H9 (cell line): ENCODE measurements at regions not wholly inside any gene's neighbourhood (a gene's known extent, or its start where the extent isn't known, plus 50 kb on each side); places are given as distances from the start of the nearest gene placed in this dataset.

ENCODE experiments used
- DNase-seq: peaks from one replicate; pipeline ENCODE4 v3.0.0-alpha.2; 2017
- H2AFZ ChIP-seq: one replicate; pipeline ENCODE4 v1.6.1; 2013; ENCODE audit warnings: mild to moderate bottlenecking, low read length, control low read depth, moderate library complexity
- H2AK5ac ChIP-seq: 2 replicates; pipeline ENCODE4 v1.6.1; 2013; ENCODE audit warnings: low read length, control low read depth, mixed read lengths; ENCODE audit not compliant: insufficient read length
- H2BK120ac ChIP-seq: one replicate; pipeline ENCODE4 v1.6.1; 2013; ENCODE audit warnings: low read depth, mild to moderate bottlenecking, low read length, control low read depth, inconsistent platforms; ENCODE audit not compliant: poor library complexity, severe bottlenecking
- H2BK12ac ChIP-seq: 2 replicates; pipeline ENCODE4 v1.6.1; 2013; ENCODE audit warnings: low read length, control low read depth, mixed read lengths, low read depth; ENCODE audit not compliant: insufficient read length
- H2BK15ac ChIP-seq: 2 replicates; pipeline ENCODE4 v1.6.1; 2013; ENCODE audit warnings: low read depth, low read length, control low read depth
- H2BK20ac ChIP-seq: one replicate; pipeline ENCODE4 v1.6.1; 2013; ENCODE audit warnings: low read depth, mild to moderate bottlenecking, low read length, control low read depth, inconsistent platforms; ENCODE audit not compliant: poor library complexity, severe bottlenecking
- H2BK5ac ChIP-seq: 2 replicates; pipeline ENCODE4 v1.6.1; 2013; ENCODE audit warnings: low read length, control low read depth, mixed read lengths; ENCODE audit not compliant: insufficient read length
- H3K14ac ChIP-seq: 2 replicates; pipeline ENCODE4 v1.6.1; 2013; ENCODE audit warnings: low read length, control low read depth; ENCODE audit not compliant: insufficient read depth
- H3K18ac ChIP-seq: 2 replicates; pipeline ENCODE4 v1.6.1; 2013; ENCODE audit warnings: low read depth, mild to moderate bottlenecking, mixed read lengths, low read length, control low read depth; ENCODE audit not compliant: insufficient read length
- H3K23ac ChIP-seq: 2 replicates; pipeline ENCODE4 v1.6.1; 2013; ENCODE audit warnings: low read length, control low read depth, mixed read lengths, low read depth; ENCODE audit not compliant: insufficient read length
- H3K23me2 ChIP-seq: 2 replicates; pipeline ENCODE4 v1.6.1; 2013; ENCODE audit warnings: low read depth, mild to moderate bottlenecking, mixed read lengths, low read length, control low read depth; ENCODE audit not compliant: insufficient read length, poor library complexity, severe bottlenecking
- H3K27ac ChIP-seq: 2 replicates; pipeline ENCODE4 v1.5.1; 2013; ENCODE audit warnings: low read length, control low read depth, mixed read lengths, low read depth; ENCODE audit not compliant: insufficient read length
- H3K27me3 ChIP-seq: 2 replicates; pipeline ENCODE4 v1.6.1; 2013; ENCODE audit warnings: low read length, control low read depth, inconsistent platforms; ENCODE audit not compliant: insufficient read depth
- H3K4ac ChIP-seq: 2 replicates; pipeline ENCODE4 v1.6.1; 2013; ENCODE audit warnings: low read depth, mild to moderate bottlenecking, control low read depth, inconsistent platforms, low read length, moderate library complexity
- H3K4me1 ChIP-seq: 2 replicates; pipeline ENCODE4 v1.6.1; 2013; ENCODE audit warnings: low read length, control low read depth, inconsistent platforms; ENCODE audit not compliant: insufficient read depth
- H3K4me2 ChIP-seq: 2 replicates; pipeline ENCODE4 v1.6.1; 2013; ENCODE audit warnings: low read length, control low read depth, mixed read lengths; ENCODE audit not compliant: insufficient read length, insufficient read depth
- H3K56ac ChIP-seq: 2 replicates; pipeline ENCODE4 v1.6.1; 2013; ENCODE audit warnings: low read depth, mild to moderate bottlenecking, mixed read lengths, low read length, control low read depth; ENCODE audit not compliant: insufficient read length
- H3K79me1 ChIP-seq: 2 replicates; pipeline ENCODE4 v1.6.1; 2013; ENCODE audit warnings: low read depth, mild to moderate bottlenecking, moderate library complexity, low read length, control low read depth, inconsistent platforms; ENCODE audit not compliant: insufficient read depth, poor library complexity, severe bottlenecking
- H3K79me2 ChIP-seq: 2 replicates; pipeline ENCODE4 v1.6.1; 2013; ENCODE audit warnings: low read length, control low read depth, inconsistent platforms; ENCODE audit not compliant: insufficient read depth
- H3K9ac ChIP-seq: 2 replicates; pipeline ENCODE4 v1.6.1; 2013; ENCODE audit warnings: low read length, control low read depth, mixed read lengths; ENCODE audit not compliant: insufficient read length; ENCODE audit errors: extremely low read depth
- H3K9me3 ChIP-seq: one replicate; pipeline ENCODE4 v1.6.1; 2013; ENCODE audit warnings: low read depth, low read length, inconsistent platforms; ENCODE audit not compliant: control insufficient read depth
- H3T11ph ChIP-seq: one replicate; pipeline ENCODE4 v1.6.1; 2013; ENCODE audit warnings: mild to moderate bottlenecking, low read length, control low read depth, inconsistent platforms
- H4K20me1 ChIP-seq: one replicate; pipeline ENCODE4 v1.6.1; 2013; ENCODE audit not compliant: control insufficient read depth, insufficient read length, insufficient read depth
- H4K5ac ChIP-seq: 2 replicates; pipeline ENCODE4 v1.6.1; 2013; ENCODE audit warnings: low read depth, mild to moderate bottlenecking, mixed read lengths, low read length, control low read depth; ENCODE audit not compliant: insufficient read length
- H4K8ac ChIP-seq: replicated peaks from 2 replicates; pipeline ENCODE4 v1.6.1; 2013; ENCODE audit warnings: low read length, control low read depth, mixed read lengths, low read depth; ENCODE audit not compliant: insufficient read length
- H4K91ac ChIP-seq: 2 replicates; pipeline ENCODE4 v1.6.1; 2013; ENCODE audit warnings: low read depth, mild to moderate bottlenecking, moderate library complexity, mixed read lengths, low read length, control low read depth; ENCODE audit not compliant: insufficient read length
- H3K27ac Mint-ChIP-seq, 3 experiments: 2 replicates in 2 of 3; 3 replicates in 1 of 3; pipeline ENCODE4 v1.8.0; 2020 to 2021; ENCODE audit warnings: mixed read lengths in 3 of 3, mild to moderate bottlenecking in 1 of 3, moderate library complexity in 1 of 3
- H3K27me3 Mint-ChIP-seq: 2 replicates; pipeline ENCODE4 v1.8.0; 2021; ENCODE audit warnings: low read depth, mild to moderate bottlenecking, moderate library complexity, mixed read lengths
- H3K36me3 Mint-ChIP-seq, 3 experiments: 2 replicates in 2 of 3; 3 replicates in 1 of 3; pipeline ENCODE4 v1.8.0; 2020 to 2021; ENCODE audit warnings: low read depth in 3 of 3, mixed read lengths in 3 of 3; ENCODE audit not compliant: insufficient read depth in 1 of 3
- H3K4me1 Mint-ChIP-seq, 2 experiments: 2 replicates each; pipeline ENCODE4 v1.8.0; 2020; ENCODE audit warnings: mixed read lengths in 2 of 2
- H3K4me3 Mint-ChIP-seq, 2 experiments: 2 replicates in 1 of 2; 3 replicates in 1 of 2; pipeline ENCODE4 v1.8.0; 2020 to 2021; ENCODE audit warnings: mild to moderate bottlenecking in 2 of 2, mixed read lengths in 2 of 2, moderate library complexity in 1 of 2
- H3K9me3 Mint-ChIP-seq, 2 experiments: 2 replicates in 1 of 2; 3 replicates in 1 of 2; pipeline ENCODE4 v1.8.0; 2020; ENCODE audit warnings: mild to moderate bottlenecking in 2 of 2, mixed read lengths in 2 of 2, moderate library complexity in 1 of 2
- WGBS: extraction: QIAGEN DNeasy Blood & Tissue Kit; methylation state at CpG from one replicate; pipeline ENCODE4 v1.1.7; 2013; ENCODE audit warnings: missing lambda C conversion rate, low lambda C conversion rate, mixed read lengths; ENCODE audit not compliant: insufficient read length; ENCODE audit errors: extremely low coverage; 5-methylcytosine and 5-hydroxymethylcytosine counted together
- TF ChIP-seq, protein P1 (sequence below): fragments of 200-600 bp; sonication (generic); conservative IDR thresholded peaks from 3 replicates; pipeline ENCODE4 v1.8.0; 2021; ENCODE audit warnings: antibody characterized with exemption, mild to moderate bottlenecking

DNA sequence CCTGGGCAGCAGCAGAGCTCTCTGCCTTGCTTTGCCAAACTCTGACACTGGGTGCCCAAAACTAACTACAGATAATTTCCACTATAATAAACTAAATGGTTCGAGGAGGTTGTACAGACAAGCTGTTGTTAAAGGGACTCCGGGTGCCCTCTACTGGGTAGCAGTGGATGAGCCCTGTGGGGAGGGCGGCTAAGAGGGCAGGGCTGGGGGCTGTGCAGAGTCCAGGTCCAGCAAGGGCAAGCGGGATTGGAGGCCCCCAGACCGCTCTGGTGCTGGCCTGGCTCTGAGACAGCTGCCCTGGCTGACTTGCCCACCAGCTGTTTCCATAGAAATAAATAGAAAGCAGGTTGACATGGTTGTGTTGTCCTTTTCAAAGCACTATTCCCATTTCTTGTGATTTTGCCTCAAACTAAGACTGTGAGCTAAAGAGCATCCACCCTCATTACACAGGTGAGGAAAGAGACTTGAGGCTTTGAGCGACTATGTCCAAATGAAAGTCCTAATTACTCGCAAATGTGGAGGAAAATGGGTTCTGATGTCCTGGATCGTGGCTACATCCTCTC is 167.6 kb upstream of the CST7 start:
- H3K27ac Mint-ChIP-seq = no peak overlapping the region
- Histone ChIP-seq H2BK12ac (no peak overlapping the region), H3K14ac (no peak overlapping the region), H2AFZ (no peak overlapping the region), H3K23ac (no peak overlapping the region), H2BK20ac (no peak overlapping the region), H3T11ph (no peak overlapping the region), H3K27ac (no peak overlapping the region), H2BK5ac (no peak overlapping the region), H3K27me3 (no peaks in the 10 kb centered on the region), H3K18ac (no peak overlapping the region), H4K5ac (no peak overlapping the region), H2BK120ac (no peak overlapping the region), H2BK15ac (no peak overlapping the region), H4K91ac (no peak overlapping the region), H3K9me3 (no peaks in the 10 kb centered on the region), H4K20me1 (no peaks in the 10 kb centered on the region), H3K4me2 (no peak overlapping the region), H3K4ac (no peak overlapping the region), H3K23me2 (no peaks in the 10 kb centered on the region), H3K9ac (no peak overlapping the region), H4K8ac (no peak overlapping the region), H3K4me1 (no peaks in the 10 kb centered on the region), H3K79me1 (no peaks in the 10 kb centered on the region), H3K79me2 (no peaks in the 10 kb centered on the region), H3K56ac (no peak overlapping the region), H2AK5ac (no peak overlapping the region)
- no CpG with 5 or more reads among the region's 8 CpGs for WGBS
- peaks cover 2% of the 10 kb centered on the region; the same call in 1 of the 2 replicates for H3K27me3 Mint-ChIP-seq
- TF ChIP-seq, protein P1, sequence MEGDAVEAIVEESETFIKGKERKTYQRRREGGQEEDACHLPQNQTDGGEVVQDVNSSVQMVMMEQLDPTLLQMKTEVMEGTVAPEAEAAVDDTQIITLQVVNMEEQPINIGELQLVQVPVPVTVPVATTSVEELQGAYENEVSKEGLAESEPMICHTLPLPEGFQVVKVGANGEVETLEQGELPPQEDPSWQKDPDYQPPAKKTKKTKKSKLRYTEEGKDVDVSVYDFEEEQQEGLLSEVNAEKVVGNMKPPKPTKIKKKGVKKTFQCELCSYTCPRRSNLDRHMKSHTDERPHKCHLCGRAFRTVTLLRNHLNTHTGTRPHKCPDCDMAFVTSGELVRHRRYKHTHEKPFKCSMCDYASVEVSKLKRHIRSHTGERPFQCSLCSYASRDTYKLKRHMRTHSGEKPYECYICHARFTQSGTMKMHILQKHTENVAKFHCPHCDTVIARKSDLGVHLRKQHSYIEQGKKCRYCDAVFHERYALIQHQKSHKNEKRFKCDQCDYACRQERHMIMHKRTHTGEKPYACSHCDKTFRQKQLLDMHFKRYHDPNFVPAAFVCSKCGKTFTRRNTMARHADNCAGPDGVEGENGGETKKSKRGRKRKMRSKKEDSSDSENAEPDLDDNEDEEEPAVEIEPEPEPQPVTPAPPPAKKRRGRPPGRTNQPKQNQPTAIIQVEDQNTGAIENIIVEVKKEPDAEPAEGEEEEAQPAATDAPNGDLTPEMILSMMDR = peak; percentile 66
- peaks cover 0 to 2% of the 10 kb centered on the region in 2 experiments; a peak in 1 of 5 replicates for H3K9me3 Mint-ChIP-seq
- H3K4me3 Mint-ChIP-seq = no peak overlapping the region
- peak; percentile 54 for DNase-seq
- peaks cover 6 to 7% of the 10 kb centered on the region in 2 experiments; a peak in 3 of 4 replicates for H3K4me1 Mint-ChIP-seq
- H3K36me3 Mint-ChIP-seq = no peaks in the 10 kb centered on the region
